ENCODE measurements at regions not wholly inside any gene's neighbourhood (a gene's known extent, or its start where the extent isn't known, plus 50 kb on each side); places are given as distances from the start of the nearest gene placed in this dataset.

GRCh38 chr4:176883681-176884418, 91.1 kb upstream of the VEGFC start:
- BruUV-seq (replicated peaks) = no TSS peak
- CTCF ChIA-PET (ENCODE audit: unreplicated experiment) = no interaction called here
- no peak overlapping the region for H2AFZ ChIP-seq (ENCODE audit: low read length)

DNA sequence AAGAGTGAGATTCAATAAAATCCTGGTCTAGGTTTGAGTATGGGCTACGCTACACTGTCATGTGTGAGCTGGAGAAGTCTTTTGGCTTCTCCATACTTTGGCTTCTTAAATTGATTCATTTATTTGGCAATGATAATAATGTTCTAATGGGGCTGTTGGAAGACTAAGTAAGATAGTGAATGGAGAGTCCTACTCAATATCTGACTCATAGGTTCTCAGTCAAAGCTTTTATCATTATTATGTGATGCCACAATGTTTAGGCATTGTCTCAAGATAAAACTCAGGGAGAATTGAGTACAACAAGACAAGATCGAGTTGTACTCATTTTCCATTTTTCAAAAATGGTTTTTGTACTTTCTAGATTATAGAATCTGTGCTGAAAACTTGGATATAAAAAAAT, 92.5 kb upstream of the VEGFC start:
- ChIA-PET CTCF (ENCODE audit: unreplicated experiment) (no interaction called here), POLR2A (no interaction called here)
- Histone ChIP-seq H3K4me3 (ENCODE audit: low read depth, low read length, poor library complexity, severe bottlenecking) (no peak overlapping the region), H3K79me2 (ENCODE audit: insufficient read depth, low read depth, low read length) (no peaks in the 10 kb centered on the region), H2AFZ (ENCODE audit: low read length) (no peak overlapping the region), H3K4me2 (ENCODE audit: low read length) (no peak overlapping the region), H3K27ac (ENCODE audit: low read depth, low read length, poor library complexity, severe bottlenecking) (no peak overlapping the region), H3K36me3 (ENCODE audit: insufficient read depth, low read length) (no peaks in the 10 kb centered on the region), H3K4me1 (ENCODE audit: insufficient read depth, low read length, poor library complexity, severe bottlenecking) (no peaks in the 10 kb centered on the region), H3K9me3 (ENCODE audit: low read length) (no peaks in the 10 kb centered on the region), H3K9me2 (ENCODE audit: insufficient read depth, low read length) (no peaks in the 10 kb centered on the region), H4K20me1 (ENCODE audit: insufficient read depth, low read length) (no peaks in the 10 kb centered on the region)
- BruUV-seq (replicated peaks) = no TSS peak
- no peak for DNase-seq (ENCODE audit: low spot score)
- intact Hi-C loops (cut with micrococcal nuclease; ENCODE audit: unreplicated experiment) = no loop called here
- no peak for TF ChIP-seq EZH2phosphoT487 (IDR thresholded peaks at IDR 0.05; ENCODE audit: borderline replicate concordance, low read depth, low read length)
- TF ChIP-seq, protein P1, sequence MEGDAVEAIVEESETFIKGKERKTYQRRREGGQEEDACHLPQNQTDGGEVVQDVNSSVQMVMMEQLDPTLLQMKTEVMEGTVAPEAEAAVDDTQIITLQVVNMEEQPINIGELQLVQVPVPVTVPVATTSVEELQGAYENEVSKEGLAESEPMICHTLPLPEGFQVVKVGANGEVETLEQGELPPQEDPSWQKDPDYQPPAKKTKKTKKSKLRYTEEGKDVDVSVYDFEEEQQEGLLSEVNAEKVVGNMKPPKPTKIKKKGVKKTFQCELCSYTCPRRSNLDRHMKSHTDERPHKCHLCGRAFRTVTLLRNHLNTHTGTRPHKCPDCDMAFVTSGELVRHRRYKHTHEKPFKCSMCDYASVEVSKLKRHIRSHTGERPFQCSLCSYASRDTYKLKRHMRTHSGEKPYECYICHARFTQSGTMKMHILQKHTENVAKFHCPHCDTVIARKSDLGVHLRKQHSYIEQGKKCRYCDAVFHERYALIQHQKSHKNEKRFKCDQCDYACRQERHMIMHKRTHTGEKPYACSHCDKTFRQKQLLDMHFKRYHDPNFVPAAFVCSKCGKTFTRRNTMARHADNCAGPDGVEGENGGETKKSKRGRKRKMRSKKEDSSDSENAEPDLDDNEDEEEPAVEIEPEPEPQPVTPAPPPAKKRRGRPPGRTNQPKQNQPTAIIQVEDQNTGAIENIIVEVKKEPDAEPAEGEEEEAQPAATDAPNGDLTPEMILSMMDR (conservative IDR thresholded peaks at IDR 0.05; ENCODE audit: low read length) = no peak

More at GRCh38 chr4:176883681-176884418, 91.1 kb upstream of the VEGFC start:
- Histone ChIP-seq H3K4me1 (ENCODE audit: insufficient read depth, low read length, poor library complexity, severe bottlenecking) (no peaks in the 10 kb centered on the region), H3K4me3 (ENCODE audit: low read depth, low read length, poor library complexity, severe bottlenecking) (no peak overlapping the region), H3K9me2 (ENCODE audit: insufficient read depth, low read length) (no peaks in the 10 kb centered on the region), H4K20me1 (ENCODE audit: insufficient read depth, low read length) (no peaks in the 10 kb centered on the region), H3K27ac (ENCODE audit: low read depth, low read length, poor library complexity, severe bottlenecking) (no peak overlapping the region), H3K4me2 (ENCODE audit: low read length) (no peak overlapping the region), H3K9me3 (ENCODE audit: low read length) (no peaks in the 10 kb centered on the region), H3K36me3 (ENCODE audit: insufficient read depth, low read length) (no peaks in the 10 kb centered on the region), H3K79me2 (ENCODE audit: insufficient read depth, low read depth, low read length) (no peaks in the 10 kb centered on the region)
- POLR2A ChIA-PET = interaction anchor here (0.6 kb wide), 1 partner anchor 50 kb away, joined by 3 read pairs; no protein-coding TSS in a partner anchor
- TF ChIP-seq, protein P1 (conservative IDR thresholded peaks at IDR 0.05; ENCODE audit: low read length) = no peak
- no peak for TF ChIP-seq EZH2phosphoT487 (IDR thresholded peaks at IDR 0.05; ENCODE audit: borderline replicate concordance, low read depth, low read length)
- intact Hi-C loops (cut with micrococcal nuclease; ENCODE audit: unreplicated experiment) = no loop called here
- DNase-seq (ENCODE audit: low spot score) = no peak

DNA sequence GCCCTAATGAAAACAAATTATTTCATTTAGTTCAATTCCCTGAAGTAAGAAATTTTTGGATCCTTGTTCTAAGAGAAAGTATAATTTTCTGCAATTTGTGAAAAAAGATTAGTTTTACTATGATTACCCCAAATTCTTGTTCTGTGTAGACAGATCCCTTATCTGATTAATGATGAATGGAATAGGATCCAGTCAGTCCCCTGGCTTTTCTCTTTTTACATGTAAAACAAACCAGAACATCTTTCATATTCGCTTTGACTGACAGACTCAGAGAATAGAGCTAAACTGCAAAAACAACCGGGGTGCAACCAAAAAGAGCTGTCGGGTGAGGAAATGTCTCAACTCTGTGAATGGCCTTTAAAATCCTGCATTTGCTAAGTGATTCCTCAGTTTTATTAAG, 93.4 kb upstream of the VEGFC start:
- Histone ChIP-seq H3K4me3 (ENCODE audit: low read depth, low read length, poor library complexity, severe bottlenecking) (no peak overlapping the region), H4K20me1 (ENCODE audit: insufficient read depth, low read length) (no peaks in the 10 kb centered on the region), H3K9me2 (ENCODE audit: insufficient read depth, low read length) (no peaks in the 10 kb centered on the region), H3K4me1 (ENCODE audit: insufficient read depth, low read length, poor library complexity, severe bottlenecking) (no peaks in the 10 kb centered on the region), H3K9me3 (ENCODE audit: low read length) (no peaks in the 10 kb centered on the region), H3K4me2 (ENCODE audit: low read length) (no peak overlapping the region), H2AFZ (ENCODE audit: low read length) (no peak overlapping the region), H3K27ac (ENCODE audit: low read depth, low read length, poor library complexity, severe bottlenecking) (no peak overlapping the region), H3K79me2 (ENCODE audit: insufficient read depth, low read depth, low read length) (no peaks in the 10 kb centered on the region), H3K36me3 (ENCODE audit: insufficient read depth, low read length) (no peaks in the 10 kb centered on the region)
- intact Hi-C loops (cut with micrococcal nuclease; ENCODE audit: unreplicated experiment) = no loop called here
- TF ChIP-seq, protein P1 (conservative IDR thresholded peaks at IDR 0.05; ENCODE audit: low read length) = no peak
- TF ChIP-seq EZH2phosphoT487 (IDR thresholded peaks at IDR 0.05; ENCODE audit: borderline replicate concordance, low read depth, low read length) = no peak
- ChIA-PET CTCF (ENCODE audit: unreplicated experiment) (no interaction called here), POLR2A (interaction anchor here (0.5 kb wide), 1 partner anchor 1145 kb away, joined by 4 read pairs; no protein-coding TSS in a partner anchor)
- no TSS peak for BruUV-seq (replicated peaks)
- no peak for DNase-seq (ENCODE audit: low spot score)
